ENCODE measurements at regions not wholly inside any gene's neighbourhood (a gene's known extent, or its start where the extent isn't known, plus 50 kb on each side); places are given as distances from the start of the nearest gene placed in this dataset.

DNA sequence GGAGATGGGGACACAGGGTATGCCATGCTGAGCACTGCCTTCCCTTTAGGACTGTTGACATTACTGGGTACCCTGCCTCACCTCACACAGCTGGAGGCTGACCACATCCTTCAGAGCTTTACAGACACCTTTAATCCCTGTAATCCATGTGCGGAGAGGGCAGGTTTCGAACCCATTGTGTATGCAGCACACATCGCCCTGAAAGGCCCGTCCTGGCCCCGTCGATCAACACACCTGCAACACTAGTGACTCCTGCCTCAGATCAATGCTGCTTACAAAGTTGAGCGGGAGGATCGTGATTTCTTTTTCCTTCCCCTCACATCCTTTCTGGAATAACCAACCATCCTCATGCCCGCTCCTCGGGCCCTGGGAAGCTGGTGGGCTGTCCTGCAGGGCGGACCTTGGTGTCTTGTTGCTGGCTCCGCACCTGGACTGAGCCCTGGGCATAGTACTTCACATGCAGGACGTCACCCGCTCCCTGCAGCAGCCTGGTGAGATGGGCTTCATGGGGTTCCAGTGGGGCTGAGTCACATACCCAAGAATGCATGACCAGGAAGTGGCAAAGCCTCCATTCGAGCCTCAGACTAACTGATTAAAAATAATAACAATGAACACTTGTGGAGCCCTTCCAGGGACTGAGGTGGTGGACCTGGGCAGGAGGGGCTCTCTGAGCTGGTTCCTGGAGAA lies 403.6 kb downstream of the PTPRU start:
- no peak for DNase-seq

DNA sequence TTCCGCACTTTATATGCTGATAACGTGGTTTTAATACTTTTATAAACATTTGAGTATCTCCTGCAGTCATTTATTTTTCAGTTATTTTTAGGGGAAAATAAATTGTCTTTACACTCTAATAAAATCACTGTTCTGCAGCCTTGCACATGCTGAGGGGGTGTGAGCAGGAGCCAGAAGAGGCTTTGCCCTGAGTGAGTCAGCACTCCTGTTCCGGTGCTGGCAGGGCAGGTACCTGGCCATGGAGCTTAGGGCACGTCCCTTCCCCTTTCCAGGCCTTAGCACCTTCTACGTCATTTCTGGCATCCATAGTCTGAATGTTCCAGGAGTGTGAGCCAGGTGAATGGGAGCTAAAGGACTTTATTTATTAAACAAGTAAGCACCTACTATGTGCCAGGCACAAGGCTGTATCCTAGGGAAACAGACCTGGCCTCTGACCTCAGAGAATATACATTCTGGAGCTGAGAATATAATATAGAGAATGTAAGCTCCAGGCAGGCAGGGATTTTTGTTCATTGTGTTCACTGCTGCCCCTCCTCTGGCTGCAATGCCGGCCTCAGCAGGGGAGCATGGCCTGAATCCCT lies 402.9 kb downstream of the PTPRU start:
- no peak for DNase-seq

DNA sequence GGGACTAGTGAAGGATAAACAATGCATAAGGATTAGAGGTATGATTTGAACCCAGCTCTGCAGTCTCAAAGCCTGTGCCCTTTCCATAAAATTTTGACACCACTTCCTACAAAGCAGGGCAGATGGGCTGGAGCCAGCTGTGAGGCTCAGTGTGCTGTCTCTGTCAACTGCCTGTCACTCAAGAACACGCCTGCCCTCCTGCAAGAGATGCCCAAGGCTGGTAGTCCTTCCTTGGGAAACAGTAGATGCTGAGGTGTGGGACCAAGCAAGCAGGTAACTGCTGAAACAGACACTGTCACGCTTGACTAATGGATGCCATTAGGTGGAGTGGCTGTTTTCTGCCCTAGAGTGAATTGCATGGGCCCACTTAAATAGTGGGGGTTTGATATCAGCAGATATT lies 402.0 kb downstream of the PTPRU start:
- no peak for DNase-seq

GRCh38 chr1:29636936-29637335 lies 400.6 kb downstream of the PTPRU start:
- DNase-seq, result no peak

DNA sequence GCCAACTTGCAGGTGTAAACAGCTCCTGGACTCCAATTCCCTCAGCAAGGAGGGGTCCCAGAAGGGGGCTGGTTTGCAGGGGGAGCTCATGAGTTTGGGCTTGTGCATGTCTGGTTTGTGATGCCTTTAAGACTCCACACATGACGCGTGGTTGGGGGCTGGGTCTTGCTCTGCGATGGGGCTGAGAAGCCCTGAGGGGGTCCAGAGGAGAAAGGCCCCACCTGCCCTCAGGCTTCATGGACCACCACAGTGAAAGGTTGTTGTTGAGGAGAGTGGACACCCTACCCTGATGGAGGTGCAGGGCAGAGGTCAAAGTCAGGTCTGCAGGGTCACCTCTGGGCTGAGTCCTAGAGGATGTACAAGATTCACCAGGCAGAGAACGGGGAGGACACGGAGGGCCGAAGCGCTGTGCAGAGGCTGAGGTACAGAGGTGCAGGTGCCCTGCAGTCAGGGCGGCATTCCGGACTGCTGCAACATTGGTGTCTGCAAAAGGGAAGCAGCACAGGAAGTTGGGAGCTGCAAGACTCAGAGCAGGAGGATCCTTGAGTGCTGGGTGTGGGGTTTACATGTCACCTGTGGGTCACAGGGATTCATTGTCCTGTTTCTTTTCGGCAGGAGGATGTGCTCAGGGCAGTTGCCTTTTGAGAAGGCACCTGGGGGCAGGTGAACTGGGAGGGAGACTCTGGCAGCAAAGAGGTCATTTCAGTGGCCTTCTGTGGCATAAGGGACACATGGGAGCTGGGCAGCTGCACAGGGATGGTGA lies 399.4 kb downstream of the PTPRU start:
- DNase-seq, result no peak

GRCh38 chr1:29634746-29635335 lies 398.5 kb downstream of the PTPRU start:
- no peak for DNase-seq

DNA sequence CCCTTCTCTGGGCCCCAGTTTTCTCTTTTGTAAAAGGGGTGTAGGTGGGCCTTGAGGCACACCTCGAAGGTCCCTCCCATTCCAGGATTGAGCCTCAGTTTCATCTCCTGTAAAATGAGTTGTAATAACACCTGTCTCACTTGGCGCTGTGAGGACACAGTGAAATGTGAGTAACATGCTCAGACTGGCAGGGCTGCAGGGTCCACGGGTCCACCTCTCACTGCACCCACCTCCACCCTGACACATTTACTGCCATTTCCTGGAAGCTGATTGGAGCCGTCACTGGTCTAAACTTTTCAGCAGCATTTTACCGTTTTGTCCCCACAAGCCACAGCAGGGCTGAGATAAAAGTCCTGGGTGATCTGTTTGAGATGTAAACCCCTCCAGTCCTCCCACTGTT lies 398.0 kb downstream of the PTPRU start:
- DNase-seq, result no peak

DNA sequence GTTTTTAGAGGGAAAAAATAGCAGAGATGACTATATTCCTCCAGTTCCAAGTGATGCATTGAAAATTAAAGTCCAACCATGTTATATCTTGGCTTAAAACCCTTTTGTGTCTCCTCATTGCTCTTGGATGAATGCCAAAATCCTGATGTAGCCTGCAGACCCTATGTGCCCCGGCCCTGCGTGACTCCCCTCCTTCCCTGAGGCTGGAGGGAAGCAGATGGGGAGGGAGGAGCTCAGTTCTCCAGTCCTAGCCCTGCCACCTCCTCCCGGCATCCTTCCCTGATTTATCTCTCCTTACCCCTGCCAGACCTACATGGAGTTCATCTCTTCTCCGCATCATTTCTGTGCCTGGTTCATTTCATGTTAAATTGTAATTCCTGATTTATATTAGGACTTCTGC lies 397.4 kb downstream of the PTPRU start:
- peak; percentile 15 for DNase-seq

- DNase-seq, result no peak
These were observed 396.7 kb downstream of the PTPRU start for GRCh38 chr1:29632806-29633615.

GRCh38 chr1:29631836-29632805 lies 395.8 kb downstream of the PTPRU start:
- DNase-seq, result no peak

- no peak for DNase-seq
These were observed 395.0 kb downstream of the PTPRU start for GRCh38 chr1:29631361-29631760.

GRCh38 chr1:29630756-29631155 lies 394.4 kb downstream of the PTPRU start:
- no peak for DNase-seq

DNA sequence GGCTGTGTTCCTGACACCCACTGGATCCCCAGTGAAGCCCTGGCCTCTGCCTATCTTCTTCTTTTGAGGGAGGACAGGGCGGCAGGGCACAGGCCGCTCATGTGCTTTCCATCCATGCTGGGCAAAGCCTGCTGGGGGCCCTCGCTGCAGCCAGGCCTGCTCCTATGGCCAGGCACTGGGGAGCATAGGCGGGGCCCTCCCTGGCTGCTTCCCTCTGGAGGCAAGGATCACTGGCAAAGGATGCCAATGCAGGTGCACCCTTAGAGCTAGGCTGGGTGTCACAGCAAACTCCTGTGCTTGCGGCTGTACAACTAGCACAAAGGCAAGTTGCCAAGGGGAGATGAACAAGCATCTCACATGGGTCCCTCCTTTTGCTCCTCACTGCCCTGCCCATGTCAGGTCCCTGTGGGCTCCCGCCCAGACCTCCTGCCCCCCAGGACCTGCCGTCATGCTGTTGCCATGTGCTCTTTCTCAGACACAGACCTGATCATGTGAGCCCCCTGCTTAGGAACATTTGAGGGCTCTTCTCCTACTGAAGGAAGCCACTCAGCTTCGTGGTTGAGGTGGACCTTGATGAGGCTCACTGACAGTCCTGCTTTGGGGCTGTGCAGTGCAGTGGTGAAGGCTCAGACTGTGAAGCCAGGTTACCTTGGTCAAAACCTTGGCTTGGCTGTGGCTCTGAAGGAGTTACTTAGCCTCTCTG lies 393.6 kb downstream of the PTPRU start:
- no peak for DNase-seq

DNA sequence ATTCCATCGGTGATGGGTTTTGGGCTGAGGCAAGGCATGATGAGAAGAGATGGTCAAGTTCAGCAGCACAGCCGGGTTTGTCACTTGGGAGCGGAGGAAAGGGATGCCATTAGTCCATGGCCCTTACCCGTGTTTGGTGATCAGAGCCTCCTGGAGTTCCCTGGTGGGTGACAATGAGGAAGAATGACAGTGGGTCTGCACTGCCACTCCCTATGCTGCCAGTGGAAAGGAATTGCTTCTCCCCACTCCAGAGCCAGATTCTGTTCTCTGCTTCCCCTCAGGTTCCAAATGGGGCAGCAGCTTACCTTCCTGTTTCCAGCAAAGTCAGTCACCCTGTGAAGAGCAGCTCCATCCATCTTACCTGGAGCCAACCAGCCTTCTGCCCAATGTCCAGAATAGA lies 393.1 kb downstream of the PTPRU start:
- no peak for DNase-seq

GRCh38 chr1:29628190-29628589 lies 391.9 kb downstream of the PTPRU start:
- no peak for DNase-seq

DNA sequence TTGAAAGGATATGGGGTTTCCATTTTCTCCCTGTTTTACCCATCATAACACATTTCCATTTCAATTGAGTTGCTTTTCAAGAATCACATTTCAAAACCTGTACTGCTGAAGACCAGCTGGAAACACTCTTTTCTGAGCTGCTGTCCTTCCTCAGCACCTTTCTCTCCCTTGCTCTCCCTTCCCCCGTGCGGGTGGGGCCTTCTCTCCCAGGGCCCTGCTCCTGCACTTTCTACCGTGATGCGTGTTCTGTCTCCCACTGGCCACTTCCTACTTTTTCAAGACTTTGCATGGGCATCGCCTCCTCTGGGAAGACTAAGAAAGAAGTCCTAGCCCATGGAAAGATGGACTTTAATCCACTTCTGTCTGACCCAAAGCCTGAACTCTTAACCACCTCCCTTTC lies 390.4 kb downstream of the PTPRU start:
- DNase-seq, result no peak

- no peak for DNase-seq
These were observed 389.7 kb downstream of the PTPRU start for GRCh38 chr1:29626066-29626465.

DNA sequence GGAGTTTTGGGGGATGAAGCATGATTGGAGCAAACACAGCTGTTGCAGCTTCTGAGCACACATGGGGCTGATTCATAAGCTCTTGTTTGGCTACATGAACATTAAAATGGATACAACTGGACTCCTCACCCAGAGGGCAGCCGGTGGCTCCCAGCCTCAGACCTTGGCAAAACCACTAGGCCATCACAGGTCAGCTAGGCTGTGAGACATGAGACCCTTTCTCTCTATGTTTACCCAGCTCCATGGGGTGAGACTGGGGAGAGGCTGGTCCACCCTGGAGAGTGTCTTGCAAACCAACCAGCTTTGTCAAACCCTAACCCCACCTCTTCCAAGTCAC lies 388.7 kb downstream of the PTPRU start:
- no peak for DNase-seq

GRCh38 chr1:29624320-29625083 lies 388.2 kb downstream of the PTPRU start:
- DNase-seq, result no peak

DNA sequence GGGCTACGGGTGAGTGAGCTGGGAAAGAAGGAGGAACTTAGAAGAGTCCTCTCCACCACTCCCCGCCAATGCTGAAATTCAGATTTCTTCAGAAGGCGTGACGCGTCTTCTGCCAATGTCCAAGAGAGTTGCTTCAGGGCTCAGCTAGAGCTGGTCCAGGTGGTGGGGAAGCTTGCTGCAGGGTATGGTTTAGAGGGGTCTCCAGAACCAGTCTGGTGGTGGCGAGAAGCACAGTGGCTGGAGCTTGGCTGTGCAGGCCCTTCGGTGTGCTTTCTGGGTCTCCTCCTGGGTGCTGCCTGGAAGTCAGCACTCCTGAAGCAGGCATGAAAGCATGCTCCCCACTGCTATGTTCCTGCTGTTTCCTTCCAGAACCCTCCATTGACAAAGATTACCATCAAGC lies 387.2 kb downstream of the PTPRU start:
- DNase-seq, result no peak

Data from NCI-H1092 (cell line).